ENCODE measurements at regions not wholly inside any gene's neighbourhood (a gene's known extent, or its start where the extent isn't known, plus 50 kb on each side); places are given as distances from the start of the nearest gene placed in this dataset.

GRCh38 chr2:150946831-150947230, 314.8 kb downstream of the RBM43 start:
- Histone ChIP-seq H3K4me1 (no peaks in the 10 kb centered on the region), H3K36me3 (no peaks in the 10 kb centered on the region), H3K27ac (no peak overlapping the region), H3K27me3 (no peaks in the 10 kb centered on the region), H3K9me3 (no peaks in the 10 kb centered on the region), H3K4me3 (no peak overlapping the region)
- intact Hi-C loops (cut with DNase I), result no loop called here
- no peak for DNase-seq
- no peak for TF ChIP-seq CTCF (IDR thresholded peaks at IDR 0.05)
- no peak for ATAC-seq

DNA sequence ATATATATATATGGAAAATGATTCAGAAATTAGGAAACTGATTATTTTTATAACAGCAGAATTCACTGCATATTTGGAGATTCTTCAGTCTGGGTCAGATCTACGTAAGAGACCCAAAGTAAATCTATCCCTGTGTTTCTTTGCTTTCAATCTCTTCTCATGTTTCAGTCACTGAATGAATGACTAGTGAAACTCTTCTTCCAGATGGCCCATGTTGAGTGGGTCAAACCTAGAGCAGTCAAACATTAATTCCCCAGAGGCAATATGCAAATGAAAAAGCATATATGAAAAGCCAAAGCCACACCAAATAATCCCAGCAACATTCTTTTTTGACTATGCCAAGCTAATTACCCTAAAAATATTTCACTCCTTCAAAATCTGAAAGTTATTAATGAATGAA, 317.3 kb downstream of the RBM43 start:
- ATAC-seq (no peak), DNase-seq (no peak)
- Histone ChIP-seq H3K4me1 (no peaks in the 10 kb centered on the region), H3K4me3 (no peak overlapping the region), H3K36me3 (no peaks in the 10 kb centered on the region), H3K27me3 (no peaks in the 10 kb centered on the region), H3K27ac (no peak overlapping the region), H3K9me3 (no peaks in the 10 kb centered on the region)
- TF ChIP-seq CTCF (IDR thresholded peaks at IDR 0.05), result no peak
- intact Hi-C loops (cut with DNase I), result no loop called here

GRCh38 chr2:150939087-150939486, 322.6 kb downstream of the RBM43 start:
- TF ChIP-seq CTCF (IDR thresholded peaks at IDR 0.05), result no peak
- no peaks in the 10 kb centered on the region for H3K4me1 ChIP-seq
- ATAC-seq (no peak), DNase-seq (no peak)
- no peak overlapping the region for H3K27ac ChIP-seq
- intact Hi-C loops (cut with DNase I), result no loop called here
- no peaks in the 10 kb centered on the region for H3K36me3 ChIP-seq
- H3K4me3 ChIP-seq, result no peak overlapping the region
- no peaks in the 10 kb centered on the region for H3K9me3 ChIP-seq
- H3K27me3 ChIP-seq, result no peaks in the 10 kb centered on the region

DNA sequence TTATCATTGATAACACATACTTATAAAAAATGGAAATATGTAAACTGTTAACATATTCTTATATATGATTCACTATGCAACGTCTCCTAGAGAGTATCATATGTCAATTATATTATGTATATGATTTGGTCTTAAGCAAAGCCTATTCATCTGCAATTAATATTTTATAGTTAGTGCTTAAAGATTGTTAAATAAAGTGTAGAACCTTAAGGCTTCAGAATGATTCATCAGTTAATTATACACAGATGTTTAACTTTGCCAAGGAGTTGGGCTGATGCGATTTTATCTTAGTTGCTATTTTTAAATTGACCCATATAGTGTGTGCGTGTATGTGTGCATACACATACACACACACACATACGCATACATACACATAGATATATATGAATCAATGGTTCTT, 323.1 kb downstream of the RBM43 start:
- no peaks in the 10 kb centered on the region for H3K27me3 ChIP-seq

GRCh38 chr2:150937030-150937429, 324.6 kb downstream of the RBM43 start:
- H3K4me3 ChIP-seq, result no peak overlapping the region
- no peak for ATAC-seq
- intact Hi-C loops (cut with DNase I), result no loop called here

More for the DNA sequence above, 323.1 kb downstream of the RBM43 start:
- Histone ChIP-seq H3K9me3 (no peaks in the 10 kb centered on the region), H3K27ac (no peak overlapping the region), H3K4me3 (no peak overlapping the region), H3K36me3 (no peaks in the 10 kb centered on the region), H3K4me1 (no peaks in the 10 kb centered on the region)
- intact Hi-C loops (cut with DNase I), result no loop called here
- ATAC-seq (no peak), DNase-seq (no peak)
- TF ChIP-seq CTCF (IDR thresholded peaks at IDR 0.05), result no peak

More at GRCh38 chr2:150937030-150937429, 324.6 kb downstream of the RBM43 start:
- no peaks in the 10 kb centered on the region for H3K4me1 ChIP-seq
- DNase-seq, result no peak
- H3K27me3 ChIP-seq, result no peaks in the 10 kb centered on the region
- no peak for TF ChIP-seq CTCF (IDR thresholded peaks at IDR 0.05)
- H3K36me3 ChIP-seq, result no peaks in the 10 kb centered on the region
- no peak overlapping the region for H3K27ac ChIP-seq
- H3K9me3 ChIP-seq, result no peaks in the 10 kb centered on the region

Data from upper lobe of right lung (tissue), 1 donor.